Lower lobe of right lung (tissue), 2 donors: ENCODE measurements at regions not wholly inside any gene's neighbourhood (a gene's known extent, or its start where the extent isn't known, plus 50 kb on each side); places are given as distances from the start of the nearest gene placed in this dataset.
"Not testable (repeated sequence)": the region's sequence is repeated elsewhere in the genome, so short reads cannot be mapped to it uniquely, and the experiment has no call there.

ENCODE experiments used
- ATAC-seq, 2 donors: fragments of 200-7000 bp; cut with Tn5 transposase; one replicate each; pipeline ENCODE4 v1.9.1; 2020 to 2022; ENCODE audit warnings: mild to moderate bottlenecking in 2 of 2, moderate library complexity in 2 of 2
- DNase-seq: peaks from one replicate; pipeline ENCODE4 v3.0.0-alpha.2; 2020
- H3K27ac ChIP-seq: fragments of 200-600 bp; one replicate; pipeline ENCODE4 v1.8.0; 2022
- H3K27me3 ChIP-seq: fragments of 200-600 bp; one replicate; pipeline ENCODE4 v1.8.0; 2022; ENCODE audit warnings: low read depth
- H3K36me3 ChIP-seq: fragments of 200-600 bp; one replicate; pipeline ENCODE4 v1.8.0; 2022; ENCODE audit warnings: mild to moderate bottlenecking
- H3K4me1 ChIP-seq: fragments of 200-600 bp; one replicate; pipeline ENCODE4 v1.8.0; 2022
- H3K4me3 ChIP-seq: fragments of 200-600 bp; one replicate; pipeline ENCODE4 v1.8.0; 2022; ENCODE audit warnings: mild to moderate bottlenecking
- H3K9me3 ChIP-seq: fragments of 200-600 bp; one replicate; pipeline ENCODE4 v1.8.0; 2022
- intact Hi-C: fragments of 100-400 bp; cut with DNase I; formaldehyde crosslinking; loops from one replicate; pipeline ENCODE4 v1.11.0; 2022
- TF ChIP-seq, protein P1 (sequence below): fragments of 200-600 bp; IDR thresholded peaks from one replicate; pipeline ENCODE4 v1.8.0; 2022; ENCODE audit warnings: antibody characterized with exemption, mild to moderate bottlenecking
- donor health status: DM: no; HTN: yes; CAD: no; lungs with severe emphysema.

DNA sequence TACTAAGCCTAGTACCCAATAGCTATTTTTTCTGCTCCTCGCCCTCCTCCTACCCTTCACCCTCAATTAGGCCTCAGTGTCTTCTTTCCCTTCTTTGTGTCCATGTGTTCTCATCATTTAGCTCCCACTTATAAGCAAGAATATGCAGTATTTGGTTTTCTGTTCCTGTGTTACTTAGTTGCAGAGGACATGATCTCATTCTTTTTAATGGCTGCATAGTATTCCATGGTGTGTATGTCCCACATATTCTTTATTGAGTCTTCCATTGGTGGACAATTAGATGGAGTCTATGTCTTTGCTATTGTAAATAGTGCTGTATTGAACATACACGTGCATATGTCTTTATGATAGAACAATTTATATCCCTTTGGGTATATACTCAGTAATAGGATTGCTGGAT, 106.9 kb upstream of the NR5A2 start:
- no peak overlapping the region for H3K4me3 ChIP-seq
- H3K4me1 ChIP-seq, result no peaks in the 10 kb centered on the region
- ATAC-seq (no peak), DNase-seq (no peak)
- no peaks in the 10 kb centered on the region for H3K36me3 ChIP-seq
- H3K9me3 ChIP-seq, result no peaks in the 10 kb centered on the region
- no peak overlapping the region for H3K27ac ChIP-seq
- TF ChIP-seq, protein P1, sequence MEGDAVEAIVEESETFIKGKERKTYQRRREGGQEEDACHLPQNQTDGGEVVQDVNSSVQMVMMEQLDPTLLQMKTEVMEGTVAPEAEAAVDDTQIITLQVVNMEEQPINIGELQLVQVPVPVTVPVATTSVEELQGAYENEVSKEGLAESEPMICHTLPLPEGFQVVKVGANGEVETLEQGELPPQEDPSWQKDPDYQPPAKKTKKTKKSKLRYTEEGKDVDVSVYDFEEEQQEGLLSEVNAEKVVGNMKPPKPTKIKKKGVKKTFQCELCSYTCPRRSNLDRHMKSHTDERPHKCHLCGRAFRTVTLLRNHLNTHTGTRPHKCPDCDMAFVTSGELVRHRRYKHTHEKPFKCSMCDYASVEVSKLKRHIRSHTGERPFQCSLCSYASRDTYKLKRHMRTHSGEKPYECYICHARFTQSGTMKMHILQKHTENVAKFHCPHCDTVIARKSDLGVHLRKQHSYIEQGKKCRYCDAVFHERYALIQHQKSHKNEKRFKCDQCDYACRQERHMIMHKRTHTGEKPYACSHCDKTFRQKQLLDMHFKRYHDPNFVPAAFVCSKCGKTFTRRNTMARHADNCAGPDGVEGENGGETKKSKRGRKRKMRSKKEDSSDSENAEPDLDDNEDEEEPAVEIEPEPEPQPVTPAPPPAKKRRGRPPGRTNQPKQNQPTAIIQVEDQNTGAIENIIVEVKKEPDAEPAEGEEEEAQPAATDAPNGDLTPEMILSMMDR, result no peak
- intact Hi-C loops, result no loop called here
- no peaks in the 10 kb centered on the region for H3K27me3 ChIP-seq

- Histone ChIP-seq H3K9me3 (no peaks in the 10 kb centered on the region), H3K36me3 (no peaks in the 10 kb centered on the region), H3K4me3 (no peak overlapping the region), H3K27me3 (no peaks in the 10 kb centered on the region), H3K27ac (no peak overlapping the region), H3K4me1 (no peaks in the 10 kb centered on the region)
- TF ChIP-seq, protein P1, result no peak
- intact Hi-C loops, result no loop called here
- DNase-seq (no peak), ATAC-seq (no peak)
These were observed 98.0 kb upstream of the NR5A2 start for GRCh38 chr1:199929556-199929955.

DNA sequence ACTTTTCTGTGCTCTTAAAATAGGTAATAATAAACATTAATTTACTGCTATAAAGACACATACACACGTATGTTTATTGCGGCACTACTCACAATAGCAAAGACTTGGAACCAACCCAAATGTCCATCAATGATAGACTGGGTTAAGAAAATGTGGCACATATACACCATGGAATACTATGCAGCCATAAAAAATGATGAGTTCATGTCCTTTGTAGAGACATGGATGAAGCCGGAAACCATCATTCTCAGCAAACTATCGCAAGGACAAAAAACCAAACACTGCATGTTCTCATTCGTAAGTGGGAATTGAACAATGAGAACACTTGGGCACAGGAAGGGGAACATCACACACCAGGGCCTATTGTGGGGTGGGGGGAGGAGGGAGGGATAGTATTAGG, 97.4 kb upstream of the NR5A2 start:
- H3K36me3 ChIP-seq, H3K27me3 ChIP-seq, ATAC-seq, DNase-seq, intact Hi-C loops, H3K4me3 ChIP-seq, H3K27ac ChIP-seq, H3K4me1 ChIP-seq, H3K9me3 ChIP-seq: not testable (repeated sequence)

DNA sequence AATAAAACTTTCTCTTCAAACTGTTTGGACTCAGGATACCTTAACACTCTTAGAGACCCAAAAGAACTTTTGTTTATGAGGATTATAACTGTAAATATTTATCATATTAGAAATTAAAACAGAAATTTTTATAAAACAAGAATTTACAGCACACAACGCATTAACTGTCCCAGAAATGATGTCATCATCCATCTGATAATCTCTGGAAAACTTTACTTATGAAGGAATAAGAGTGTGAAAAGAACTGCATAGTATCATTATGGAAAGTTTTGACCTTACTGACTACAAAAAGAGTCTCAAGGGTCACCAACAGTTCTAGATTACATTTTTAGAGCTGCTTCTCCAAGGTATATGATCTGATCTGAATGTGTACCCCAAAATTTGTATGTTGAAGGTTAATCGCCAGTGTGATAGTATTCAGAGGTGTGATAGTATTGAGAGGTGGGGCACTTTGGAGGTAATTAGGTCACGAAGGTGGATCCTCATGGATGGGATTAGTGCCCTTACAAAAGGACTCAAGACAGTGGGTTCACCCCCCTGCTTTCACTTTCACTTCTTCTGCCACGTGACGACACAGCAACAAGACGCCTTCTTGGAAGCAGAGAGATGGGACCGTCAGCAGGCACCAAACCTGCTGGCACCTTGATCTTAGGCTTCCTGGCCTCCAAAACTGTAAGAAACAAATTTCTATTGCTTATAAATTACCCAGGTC, 95.7 kb upstream of the NR5A2 start:
- intact Hi-C loops, result no loop called here
- DNase-seq (no peak), ATAC-seq (peak in 1 of 2 donors; percentile 32)
- H3K27me3 ChIP-seq, result no peaks in the 10 kb centered on the region
- H3K4me3 ChIP-seq, result peak overlapping the region; percentile 30
- TF ChIP-seq, protein P1, result no peak
- H3K9me3 ChIP-seq, result no peaks in the 10 kb centered on the region
- H3K27ac ChIP-seq, result no peak overlapping the region
- no peaks in the 10 kb centered on the region for H3K4me1 ChIP-seq
- H3K36me3 ChIP-seq, result no peaks in the 10 kb centered on the region

- Histone ChIP-seq H3K9me3 (no peaks in the 10 kb centered on the region), H3K36me3 (no peaks in the 10 kb centered on the region), H3K4me3 (peak overlapping the region; percentile 30), H3K4me1 (no peaks in the 10 kb centered on the region), H3K27ac (no peak overlapping the region), H3K27me3 (no peaks in the 10 kb centered on the region)
- intact Hi-C loops, result no loop called here
- ATAC-seq (no peak), DNase-seq (no peak)
- TF ChIP-seq, protein P1, result no peak
These were observed 95.0 kb upstream of the NR5A2 start for GRCh38 chr1:199932462-199932861.

- no peak overlapping the region for H3K4me3 ChIP-seq
- H3K27me3 ChIP-seq, result no peaks in the 10 kb centered on the region
- no peak for ATAC-seq
- H3K9me3 ChIP-seq, result no peaks in the 10 kb centered on the region
- TF ChIP-seq, protein P1, result no peak
- H3K36me3 ChIP-seq, result no peaks in the 10 kb centered on the region
- H3K4me1 ChIP-seq, result no peaks in the 10 kb centered on the region
- intact Hi-C loops, result no loop called here
- DNase-seq, result no peak
- H3K27ac ChIP-seq, result no peak overlapping the region
These were observed 91.1 kb upstream of the NR5A2 start for GRCh38 chr1:199936441-199936840.
